ENCODE measurements at regions not wholly inside any gene's neighbourhood (a gene's known extent, or its start where the extent isn't known, plus 50 kb on each side); places are given as distances from the start of the nearest gene placed in this dataset.

GRCh38 chrX:149097786-149098185, 407.3 kb downstream of the IDS start:
- Histone ChIP-seq H3K36me3 (ENCODE audit: control insufficient read depth in 2 of 2, insufficient read depth in 2 of 2, low read length in 1 of 2) (no peaks in the 10 kb centered on the region), H3K9ac (ENCODE audit: control insufficient read depth, insufficient read depth, low read length) (no peak overlapping the region), H3K4me1 (ENCODE audit: control insufficient read depth, insufficient read depth, low read length) (no peaks in the 10 kb centered on the region), H3K79me2 (ENCODE audit: control insufficient read depth, insufficient read depth, low read length) (no peaks in the 10 kb centered on the region), H3K4me3 (no peak overlapping the region), H3K27me3 (replicated peaks in 1 of 2; ENCODE audit: control insufficient read depth in 2 of 2, insufficient read depth in 2 of 2, low read length in 1 of 2) (no peaks in the 10 kb centered on the region), H3K9me3 (replicated peaks; ENCODE audit: control insufficient read depth, insufficient read depth, low read length) (no peaks in the 10 kb centered on the region), H2AFZ (ENCODE audit: control insufficient read depth, low read depth, low read length) (no peak overlapping the region), H3K4me2 (ENCODE audit: control insufficient read depth, insufficient read depth) (no peak overlapping the region), H4K20me1 (ENCODE audit: control insufficient read depth, insufficient read depth) (no peaks in the 10 kb centered on the region), H3K27ac (ENCODE audit: control insufficient read depth, insufficient read depth) (no peak overlapping the region)
- ChIA-PET RAD21 (ENCODE audit: unreplicated experiment) (interaction anchor here (1.0 kb wide), 1 partner anchor 23 kb away, joined by 3 read pairs; no protein-coding TSS in a partner anchor), POLR2A (interaction anchor here (0.6 kb wide), 2 partner anchors 13 to 91 kb away, joined by 3 read pairs; no protein-coding TSS in a partner anchor), SMC1A (ENCODE audit: uncharacterized antibody, unreplicated experiment) (interaction anchor here (0.7 to 1.4 kb wide), 2 partner anchors 14 to 186 kb away, joined by 3 read pairs; no protein-coding TSS in a partner anchor), CTCF (no interaction called here)
- BruUV-seq (replicated peaks), result no TSS peak
- ATAC-seq (no peak), FAIRE-seq (no peak), DNase-seq (ENCODE audit: low read depth, low spot score) (no peak)
- intact Hi-C loops (cut with micrococcal nuclease; ENCODE audit: unreplicated experiment), result no loop called here
- TF ChIP-seq POLR2A (IDR thresholded peaks at IDR 0.05; ENCODE audit: low read depth, low read length), result no peak
- no peak for TF ChIP-seq FOXK2 (IDR thresholded peaks at IDR 0.05)
- TF ChIP-seq IRF4 (IDR thresholded peaks at IDR 0.05; ENCODE audit: low read depth, low read length), result no peak
- TF ChIP-seq MLLT1 (IDR thresholded peaks at IDR 0.05), result no peak
- no peak for TF ChIP-seq HSF1 (IDR thresholded peaks at IDR 0.05; ENCODE audit: low read depth, low read length)
- in situ Hi-C loops (cut with MboI), result no loop called here

- no peaks in the 10 kb centered on the region for H3K9me3 ChIP-seq (replicated peaks; ENCODE audit: control insufficient read depth, insufficient read depth, low read length)
- FAIRE-seq (no peak), DNase-seq (ENCODE audit: low read depth, low spot score) (no peak), ATAC-seq (no peak)
- no peaks in the 10 kb centered on the region for H3K4me1 ChIP-seq (ENCODE audit: control insufficient read depth, insufficient read depth, low read length)
- H3K36me3 ChIP-seq (ENCODE audit: control insufficient read depth in 2 of 2, insufficient read depth in 2 of 2, low read length in 1 of 2), result no peaks in the 10 kb centered on the region
- H3K4me2 ChIP-seq (ENCODE audit: control insufficient read depth, insufficient read depth), result no peak overlapping the region
- ChIA-PET POLR2A (no interaction called here), CTCF (interaction anchor here (1.2 kb wide), 1 partner anchor 10 kb away, joined by 3 read pairs; no protein-coding TSS in a partner anchor), SMC1A (ENCODE audit: uncharacterized antibody, unreplicated experiment) (interaction anchor here (1.0 to 1.3 kb wide), 2 partner anchors 9 to 53 kb away, joined by 3 read pairs; no protein-coding TSS in a partner anchor), RAD21 (ENCODE audit: unreplicated experiment) (no interaction called here)
- no peaks in the 10 kb centered on the region for H3K79me2 ChIP-seq (ENCODE audit: control insufficient read depth, insufficient read depth, low read length)
- in situ Hi-C loops (cut with MboI), result no loop called here
- no TSS peak for BruUV-seq (replicated peaks)
- intact Hi-C loops (cut with micrococcal nuclease; ENCODE audit: unreplicated experiment), result no loop called here
- H2AFZ ChIP-seq (ENCODE audit: control insufficient read depth, low read depth, low read length), result no peak overlapping the region
- no peaks in the 10 kb centered on the region for H3K27me3 ChIP-seq (replicated peaks in 1 of 2; ENCODE audit: control insufficient read depth in 2 of 2, insufficient read depth in 2 of 2, low read length in 1 of 2)
- WGBS (ENCODE audit: insufficient coverage, insufficient replicate concordance, low lambda C conversion rate, missing lambda C conversion rate), result 0% methylated on average over 3 of the region's 3 CpGs
- H3K9ac ChIP-seq (ENCODE audit: control insufficient read depth, insufficient read depth, low read length), result no peak overlapping the region
- H4K20me1 ChIP-seq (ENCODE audit: control insufficient read depth, insufficient read depth), result no peaks in the 10 kb centered on the region
- H3K4me3 ChIP-seq, result no peak overlapping the region
- no peak overlapping the region for H3K27ac ChIP-seq (ENCODE audit: control insufficient read depth, insufficient read depth)
- TF ChIP-seq ESRRA (IDR thresholded peaks at IDR 0.05; ENCODE audit: low read length) (no peak), CEBPZ (IDR thresholded peaks at IDR 0.05; ENCODE audit: low read depth, low read length) (no peak), TAF1 (IDR thresholded peaks at IDR 0.05; ENCODE audit: borderline replicate concordance, low read depth, low read length) (no peak), YBX1 (IDR thresholded peaks at IDR 0.05) (no peak), IRF5 (IDR thresholded peaks at IDR 0.05; ENCODE audit: borderline replicate concordance) (no peak)
Observed at GRCh38 chrX:149092179-149092578, 412.9 kb downstream of the IDS start.

All from GM12878 (cell line).